Spleen (tissue), 11 donors: ENCODE measurements at regions not wholly inside any gene's neighbourhood (a gene's known extent, or its start where the extent isn't known, plus 50 kb on each side); places are given as distances from the start of the nearest gene placed in this dataset.

Source experiments
- DNase-seq: peaks from one replicate; pipeline ENCODE4 v3.0.0-alpha.2; 2020
- H3K27ac ChIP-seq, 8 donors: fragments of 200-600 bp; sonication (generic) in 7 of 8; 1 replicate in 4 of 8; 2 replicates in 4 of 8; pipeline versions ENCODE4 v1.5.0 to v1.8.0; 2016 to 2021; ENCODE audit warnings: inconsistent platforms in 4 of 8, mild to moderate bottlenecking in 4 of 8, moderate library complexity in 1 of 8
- H3K27me3 ChIP-seq, 7 donors: fragments of 200-600 bp; sonication (generic) in 6 of 7; replicated peaks in 1 of 7; 1 replicate in 4 of 7; 2 replicates in 3 of 7; pipeline versions ENCODE4 v1.5.0 to v1.8.0; 2016 to 2021; ENCODE audit warnings: inconsistent platforms in 3 of 7, mild to moderate bottlenecking in 1 of 7
- H3K36me3 ChIP-seq, 6 donors: fragments of 200-600 bp; sonication (generic) in 5 of 6; 1 replicate in 4 of 6; 2 replicates in 2 of 6; pipeline versions ENCODE4 v1.5.0 to v1.8.0; 2016 to 2021; ENCODE audit warnings: inconsistent platforms in 2 of 6
- H3K4me1 ChIP-seq, 6 donors: fragments of 200-600 bp; sonication (generic) in 5 of 6; 1 replicate in 3 of 6; 2 replicates in 3 of 6; pipeline versions ENCODE4 v1.5.0 to v1.8.0; 2016 to 2021; ENCODE audit warnings: inconsistent platforms in 3 of 6
- H3K4me3 ChIP-seq, 8 donors: fragments of 200-600 bp; sonication (generic) in 7 of 8; 1 replicate in 4 of 8; 2 replicates in 4 of 8; pipeline versions ENCODE4 v1.5.0 to v1.8.0; 2016 to 2021; ENCODE audit warnings: inconsistent platforms in 4 of 8, mild to moderate bottlenecking in 4 of 8, moderate library complexity in 2 of 8
- H3K9me3 ChIP-seq, 8 donors: fragments of 200-600 bp; sonication (generic) in 7 of 8; 1 replicate in 4 of 8; 2 replicates in 4 of 8; pipeline versions ENCODE4 v1.5.0 to v1.8.0; 2016 to 2021; ENCODE audit warnings: inconsistent platforms in 4 of 8
- POLR2A ChIP-seq, 3 donors: fragments of 450-650 bp; IDR thresholded peaks; one replicate each; pipeline ENCODE4 v1.5.1; 2017; ENCODE audit warnings: antibody characterized with exemption in 3 of 3, mild to moderate bottlenecking in 1 of 3
- POLR2AphosphoS5 ChIP-seq, 3 donors: sonication (generic); formaldehyde crosslinking; IDR thresholded peaks; one replicate each; pipeline ENCODE4 v1.5.1; 2017; ENCODE audit warnings: antibody characterized with exemption in 3 of 3
- WGBS, 5 donors: extraction: QIAGEN DNeasy Blood & Tissue Kit in 3 of 5; methylation state at CpG; one replicate each; pipeline versions ENCODE4 v1.1.5 to v1.1.7; 2013 to 2018; 5-methylcytosine and 5-hydroxymethylcytosine counted together
- intact Hi-C: fragments of 100-400 bp; cut with DNase I; formaldehyde crosslinking; loops from one replicate; pipeline ENCODE4 v1.15.0; 2023; ENCODE audit warnings: low total_unique reads
- TF ChIP-seq, protein P1 (sequence below), 11 experiments: fragments of 200-600 bp in 7 of 11; fragments of 450-650 bp in 4 of 11; sonication (generic) in 4 of 11; IDR thresholded peaks in 8 of 11; conservative IDR thresholded peaks in 3 of 11; 1 replicate in 7 of 11; 2 replicates in 4 of 11; pipeline versions ENCODE4 v1.4.0 to v1.8.0; 2016 to 2021; ENCODE audit warnings: antibody characterized with exemption in 11 of 11, inconsistent platforms in 4 of 11, mild to moderate bottlenecking in 1 of 11
- donor health status: healthy with polysubstance abuse.
- donor health status: DM: no; HTN: no; CAD: no; lungs with moderate emphysema.
- donor health status: DM: no; HTN: no; CAD: no.
- donor health status: Bipolar disorder and iron deficiency.
- donor health status: healthy.
- donor health status: DM: no; HTN: no; CAD: no.
- donor health status: DM: yes; HTN: yes; CAD: no.

DNA sequence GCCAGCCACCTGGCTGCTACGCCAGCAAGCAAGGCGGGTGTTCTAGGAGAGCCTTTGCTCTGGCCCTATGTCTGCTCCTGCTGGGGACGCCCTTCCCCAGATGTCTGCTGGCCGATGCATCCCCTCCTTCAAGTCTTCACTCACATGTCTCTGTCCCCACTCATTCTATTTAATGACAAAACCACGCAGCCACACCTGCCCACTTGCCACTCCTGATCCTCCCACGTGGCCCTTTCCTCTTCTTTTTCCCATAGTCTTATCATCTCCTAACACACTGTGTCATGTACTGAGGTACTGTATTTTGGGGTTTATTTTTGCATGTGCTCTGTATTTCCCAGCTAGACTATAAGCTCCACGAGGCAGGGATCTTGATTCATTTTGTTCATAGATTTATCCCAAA, 62.0 kb upstream of the HRH2 start:
- Histone ChIP-seq H3K27ac (no peak overlapping the region), H3K4me1 (peaks cover 0 to 5% (median under 1%) of the 10 kb centered on the region in 6 donors), H3K27me3 (peaks cover 0 to 20% (median 0%) of the 10 kb centered on the region in 7 donors), H3K4me3 (no peak overlapping the region), H3K36me3 (no peaks in the 10 kb centered on the region), H3K9me3 (no peaks in the 10 kb centered on the region)
- TF ChIP-seq POLR2AphosphoS5 (IDR thresholded peaks at IDR 0.05) (no peak), POLR2A (IDR thresholded peaks at IDR 0.05) (no peak)
- TF ChIP-seq, protein P1, sequence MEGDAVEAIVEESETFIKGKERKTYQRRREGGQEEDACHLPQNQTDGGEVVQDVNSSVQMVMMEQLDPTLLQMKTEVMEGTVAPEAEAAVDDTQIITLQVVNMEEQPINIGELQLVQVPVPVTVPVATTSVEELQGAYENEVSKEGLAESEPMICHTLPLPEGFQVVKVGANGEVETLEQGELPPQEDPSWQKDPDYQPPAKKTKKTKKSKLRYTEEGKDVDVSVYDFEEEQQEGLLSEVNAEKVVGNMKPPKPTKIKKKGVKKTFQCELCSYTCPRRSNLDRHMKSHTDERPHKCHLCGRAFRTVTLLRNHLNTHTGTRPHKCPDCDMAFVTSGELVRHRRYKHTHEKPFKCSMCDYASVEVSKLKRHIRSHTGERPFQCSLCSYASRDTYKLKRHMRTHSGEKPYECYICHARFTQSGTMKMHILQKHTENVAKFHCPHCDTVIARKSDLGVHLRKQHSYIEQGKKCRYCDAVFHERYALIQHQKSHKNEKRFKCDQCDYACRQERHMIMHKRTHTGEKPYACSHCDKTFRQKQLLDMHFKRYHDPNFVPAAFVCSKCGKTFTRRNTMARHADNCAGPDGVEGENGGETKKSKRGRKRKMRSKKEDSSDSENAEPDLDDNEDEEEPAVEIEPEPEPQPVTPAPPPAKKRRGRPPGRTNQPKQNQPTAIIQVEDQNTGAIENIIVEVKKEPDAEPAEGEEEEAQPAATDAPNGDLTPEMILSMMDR (IDR thresholded peaks at IDR 0.05 in 8 of 11, conservative IDR thresholded peaks at IDR 0.05 in 3 of 11) = no peak
- WGBS, 5 donors = 84 to 90% (median 85%) methylated on average over 7 of the region's 7 CpGs
- intact Hi-C loops = no loop called here
- DNase-seq = no peak

DNA sequence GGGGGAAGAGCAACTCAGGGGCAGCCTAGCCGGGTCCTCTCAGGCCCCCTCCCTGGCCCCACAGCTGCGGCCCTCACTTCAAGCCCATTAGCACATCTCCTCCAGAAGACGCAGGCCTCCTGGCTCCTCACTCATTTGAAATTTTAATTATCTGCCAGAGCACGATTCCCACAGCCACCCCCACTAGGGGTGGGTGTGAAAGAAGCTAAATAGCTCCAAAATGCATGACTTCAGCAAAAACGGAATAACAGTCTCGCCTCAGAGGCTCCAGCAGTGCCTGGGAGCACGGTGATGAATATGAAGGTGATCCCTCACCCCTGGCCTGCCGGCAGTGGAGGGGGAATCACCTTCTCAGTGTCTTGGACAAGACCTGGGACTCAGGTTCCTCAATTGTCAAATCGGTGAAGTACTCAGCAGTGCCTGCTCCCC, 61.1 kb upstream of the HRH2 start:
- Histone ChIP-seq H3K36me3 (no peaks in the 10 kb centered on the region), H3K27ac (no peak overlapping the region), H3K27me3 (peaks cover 0 to 20% (median 0%) of the 10 kb centered on the region in 7 donors), H3K9me3 (no peaks in the 10 kb centered on the region), H3K4me3 (no peak overlapping the region), H3K4me1 (no peaks in the 10 kb centered on the region)
- intact Hi-C loops = no loop called here
- no peak for DNase-seq
- TF ChIP-seq, protein P1 (IDR thresholded peaks at IDR 0.05 in 8 of 11, conservative IDR thresholded peaks at IDR 0.05 in 3 of 11) = no peak
- TF ChIP-seq POLR2AphosphoS5 (IDR thresholded peaks at IDR 0.05) (no peak), POLR2A (IDR thresholded peaks at IDR 0.05) (no peak)
- 50 to 67% (median 64%) methylated on average over 9 of the region's 9 CpGs for WGBS, 5 donors

DNA sequence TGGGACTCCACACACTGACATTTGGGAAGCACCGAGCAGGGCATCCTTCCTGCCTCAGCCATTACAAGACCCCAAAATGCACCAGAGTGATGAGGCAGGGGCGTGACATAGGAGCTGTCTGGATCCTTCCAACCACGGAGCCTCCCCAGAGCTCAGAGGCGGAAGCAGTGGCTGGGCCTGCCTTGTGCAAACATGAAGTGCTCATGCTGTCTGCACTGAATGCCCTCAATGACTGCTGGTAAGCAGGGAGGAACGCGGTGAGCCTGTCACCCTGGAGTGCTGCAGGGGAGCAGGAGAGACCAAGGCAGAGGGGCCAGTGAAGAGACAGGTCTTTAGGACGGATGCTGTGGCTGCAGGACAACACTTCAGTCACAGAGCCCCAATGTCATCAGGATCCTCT, 60.2 kb upstream of the HRH2 start:
- TF ChIP-seq POLR2AphosphoS5 (IDR thresholded peaks at IDR 0.05) = no peak
- TF ChIP-seq, protein P1 (IDR thresholded peaks at IDR 0.05 in 8 of 11, conservative IDR thresholded peaks at IDR 0.05 in 3 of 11) = no peak
- TF ChIP-seq POLR2A (IDR thresholded peaks at IDR 0.05) = no peak
- Histone ChIP-seq H3K27me3 (peaks cover 0 to 20% (median 0%) of the 10 kb centered on the region in 7 donors), H3K4me3 (no peak overlapping the region), H3K4me1 (no peaks in the 10 kb centered on the region), H3K9me3 (no peaks in the 10 kb centered on the region), H3K27ac (no peak overlapping the region), H3K36me3 (no peaks in the 10 kb centered on the region)
- no peak for DNase-seq
- WGBS, 5 donors = 82 to 88% (median 85%) methylated on average over 5 to 7 of the region's 7 CpGs
- intact Hi-C loops = no loop called here

DNA sequence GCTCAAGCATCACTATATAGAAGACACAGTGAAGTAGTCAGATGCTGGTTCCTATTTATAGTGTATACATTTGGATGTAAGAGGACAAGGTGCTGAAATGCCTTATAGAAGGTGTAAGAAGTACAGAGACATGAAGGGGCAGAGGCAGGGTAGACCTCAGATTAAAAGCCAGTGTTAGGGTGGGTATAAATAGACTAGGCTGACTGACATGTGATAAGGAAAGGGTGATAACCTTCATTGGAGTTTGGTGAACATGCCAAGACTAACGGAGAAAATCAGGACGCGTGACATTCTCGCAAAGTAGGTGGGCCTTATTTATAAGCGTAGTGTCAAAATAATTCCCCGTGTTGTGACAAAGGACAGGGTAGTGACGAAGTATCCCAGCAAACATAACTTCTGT, 59.1 kb upstream of the HRH2 start:
- Histone ChIP-seq H3K4me3 (no peak overlapping the region), H3K36me3 (no peaks in the 10 kb centered on the region), H3K27me3 (peaks cover 0 to 26% (median 0%) of the 10 kb centered on the region in 7 donors), H3K4me1 (no peaks in the 10 kb centered on the region), H3K9me3 (no peaks in the 10 kb centered on the region), H3K27ac (no peak overlapping the region)
- 86 to 93% (median 88%) methylated on average over 7 of the region's 7 CpGs for WGBS, 5 donors
- TF ChIP-seq POLR2AphosphoS5 (IDR thresholded peaks at IDR 0.05) (no peak), POLR2A (IDR thresholded peaks at IDR 0.05) (no peak)
- TF ChIP-seq, protein P1 (IDR thresholded peaks at IDR 0.05 in 8 of 11, conservative IDR thresholded peaks at IDR 0.05 in 3 of 11) = no peak
- intact Hi-C loops = no loop called here
- no peak for DNase-seq
